ENCODE measurements at regions not wholly inside any gene's neighbourhood (a gene's known extent, or its start where the extent isn't known, plus 50 kb on each side); places are given as distances from the start of the nearest gene placed in this dataset.

GRCh38 chr16:5361322-5361721 lies 263.7 kb upstream of the EEF2KMT start:
- intact Hi-C loops (cut with DNase I) = no loop called here
- no peak for FAIRE-seq
- TF ChIP-seq CTCF (IDR thresholded peaks at IDR 0.05; ENCODE audit: borderline replicate concordance, extremely low read depth, insufficient read depth) = no peak

GRCh38 chr16:5354645-5355044 lies 257.1 kb upstream of the EEF2KMT start:
- intact Hi-C loops (cut with DNase I) = no loop called here

More at GRCh38 chr16:5361322-5361721, 263.7 kb upstream of the EEF2KMT start:
- Histone ChIP-seq H3K27ac (ENCODE audit: low read depth in 2 of 2, low read length in 2 of 2) (no peak overlapping the region), H3K27me3 (ENCODE audit: control insufficient read depth, insufficient read depth, low read length) (no peaks in the 10 kb centered on the region), H3K36me3 (ENCODE audit: control insufficient read depth in 2 of 3, insufficient read depth in 3 of 3, low read length in 3 of 3) (no peaks in the 10 kb centered on the region), H3K9me3 (ENCODE audit: control insufficient read depth in 2 of 3, insufficient read depth in 1 of 3, low read length in 3 of 3) (no peaks in the 10 kb centered on the region), H3K4me1 (ENCODE audit: control insufficient read depth in 2 of 3, insufficient read depth in 2 of 3, low read depth in 1 of 3, low read length in 3 of 3) (no peaks in the 10 kb centered on the region), H3K9ac (ENCODE audit: low read length in 3 of 3) (no peak overlapping the region), H3K4me3 (ENCODE audit: low read length in 3 of 3) (no peak overlapping the region)
- DNase-seq = no peak

GRCh38 chr16:5349670-5350517 lies 252.3 kb upstream of the EEF2KMT start:
- H3K27ac ChIP-seq (ENCODE audit: low read depth in 2 of 2, low read length in 2 of 2) = no peak overlapping the region
- no peak for TF ChIP-seq CTCF (IDR thresholded peaks at IDR 0.05; ENCODE audit: borderline replicate concordance, extremely low read depth, insufficient read depth)
- no peak overlapping the region for H3K9ac ChIP-seq (ENCODE audit: low read length in 3 of 3)
- DNase-seq (peak in 1 of 5 donors; percentile 3), FAIRE-seq (no peak)
- H3K4me1 ChIP-seq (ENCODE audit: control insufficient read depth in 2 of 3, insufficient read depth in 2 of 3, low read depth in 1 of 3, low read length in 3 of 3) = no peaks in the 10 kb centered on the region
- H3K27me3 ChIP-seq (ENCODE audit: control insufficient read depth, insufficient read depth, low read length) = no peaks in the 10 kb centered on the region
- no peaks in the 10 kb centered on the region for H3K9me3 ChIP-seq (ENCODE audit: control insufficient read depth in 2 of 3, insufficient read depth in 1 of 3, low read length in 3 of 3)
- no peak overlapping the region for H3K4me3 ChIP-seq (ENCODE audit: low read length in 3 of 3)
- intact Hi-C loops (cut with DNase I) = no loop called here
- H3K36me3 ChIP-seq (ENCODE audit: control insufficient read depth in 2 of 3, insufficient read depth in 3 of 3, low read length in 3 of 3) = no peaks in the 10 kb centered on the region

More at GRCh38 chr16:5354645-5355044, 257.1 kb upstream of the EEF2KMT start:
- FAIRE-seq (no peak), DNase-seq (no peak)
- Histone ChIP-seq H3K27me3 (ENCODE audit: control insufficient read depth, insufficient read depth, low read length) (no peaks in the 10 kb centered on the region), H3K4me1 (ENCODE audit: control insufficient read depth in 2 of 3, insufficient read depth in 2 of 3, low read depth in 1 of 3, low read length in 3 of 3) (no peaks in the 10 kb centered on the region), H3K9ac (ENCODE audit: low read length in 3 of 3) (no peak overlapping the region), H3K36me3 (ENCODE audit: control insufficient read depth in 2 of 3, insufficient read depth in 3 of 3, low read length in 3 of 3) (no peaks in the 10 kb centered on the region), H3K9me3 (ENCODE audit: control insufficient read depth in 2 of 3, insufficient read depth in 1 of 3, low read length in 3 of 3) (no peaks in the 10 kb centered on the region), H3K27ac (ENCODE audit: low read depth in 2 of 2, low read length in 2 of 2) (no peak overlapping the region), H3K4me3 (ENCODE audit: low read length in 3 of 3) (no peak overlapping the region)
- no peak for TF ChIP-seq CTCF (IDR thresholded peaks at IDR 0.05; ENCODE audit: borderline replicate concordance, extremely low read depth, insufficient read depth)
